SU-DHL-6 (cell line): ENCODE measurements at regions not wholly inside any gene's neighbourhood (a gene's known extent, or its start where the extent isn't known, plus 50 kb on each side); places are given as distances from the start of the nearest gene placed in this dataset.

Experiments
- H2AFZ ChIP-seq: fragments of 200-600 bp; sonication (generic); 2 replicates; pipeline ENCODE4 v1.6.1; 2014; ENCODE audit warnings: low read depth, mild to moderate bottlenecking, moderate library complexity, mixed read lengths, antibody characterized with exemption, low read length; ENCODE audit not compliant: severe bottlenecking
- H3F3A ChIP-seq: fragments of 200-600 bp; shearing (Covaris generic); 2 replicates; pipeline ENCODE4 v1.6.0; 2016; ENCODE audit warnings: antibody characterized with exemption, mild to moderate bottlenecking; ENCODE audit not compliant: insufficient read depth
- H3K27ac ChIP-seq: fragments of 200-600 bp; sonication (generic); 2 replicates; pipeline ENCODE4 v1.5.1; 2016; ENCODE audit warnings: low read depth, mild to moderate bottlenecking, low read length, moderate library complexity, mixed read lengths
- H3K27me3 ChIP-seq: fragments of 200-600 bp; sonication (generic), shearing (Covaris generic); 2 replicates; pipeline ENCODE4 v1.6.0; 2014; ENCODE audit warnings: mild to moderate bottlenecking, low read length
- H3K36me3 ChIP-seq: fragments of 200-600 bp; sonication (generic); 2 replicates; pipeline ENCODE4 v1.6.1; 2014; ENCODE audit warnings: mild to moderate bottlenecking, low read length, mixed read lengths
- H3K4me2 ChIP-seq: fragments of 300-600, 200-600 bp; shearing (Covaris generic), sonication (generic); 2 replicates; pipeline ENCODE4 v1.6.0; 2014; ENCODE audit warnings: low read length, low read depth, mild to moderate bottlenecking; ENCODE audit not compliant: poor library complexity, severe bottlenecking
- H3K4me3 ChIP-seq: fragments of 200-600 bp; sonication (generic); 2 replicates; pipeline ENCODE4 v1.5.1; 2014; ENCODE audit warnings: antibody characterized with exemption, low read length, mild to moderate bottlenecking, mixed read lengths; ENCODE audit not compliant: insufficient read depth, poor library complexity, severe bottlenecking
- H3K79me2 ChIP-seq: fragments of 200-600 bp; sonication (generic); 2 replicates; pipeline ENCODE4 v1.6.1; 2014; ENCODE audit warnings: mild to moderate bottlenecking, low read length, moderate library complexity; ENCODE audit not compliant: insufficient read depth
- H3K9ac ChIP-seq: fragments of 200-600 bp; sonication (generic); 2 replicates; pipeline ENCODE4 v1.7.0; 2014; ENCODE audit warnings: mild to moderate bottlenecking, low read length
- H3K9me2 ChIP-seq: fragments of 200-600 bp; sonication (generic); replicated peaks from 2 replicates; pipeline ENCODE4 v1.6.1; 2014; ENCODE audit warnings: low read length; ENCODE audit not compliant: insufficient read depth
- H3K9me3 ChIP-seq: fragments of 200-600 bp; sonication (generic); 2 replicates; pipeline ENCODE4 v1.6.1; 2014; ENCODE audit warnings: low read length, mixed read lengths; ENCODE audit not compliant: insufficient read depth
- H4K20me1 ChIP-seq: fragments of 200-600 bp; sonication (generic); 2 replicates; pipeline ENCODE4 v1.6.1; 2014; ENCODE audit warnings: low read depth, mild to moderate bottlenecking, antibody characterized with exemption, low read length, moderate library complexity, mixed read lengths
- EZH2phosphoT487 ChIP-seq: fragments of 200-600 bp; sonication (generic), shearing (Covaris generic); conservative IDR thresholded peaks from 2 replicates; pipeline ENCODE4 v1.6.1; 2018; ENCODE audit warnings: mild to moderate bottlenecking, antibody characterized with exemption, low read length, moderate library complexity, mixed read lengths
- TF ChIP-seq, protein P1 (sequence below): fragments of 200-600 bp; sonication (generic); IDR thresholded peaks from one replicate; pipeline ENCODE4 v1.5.1; 2017; ENCODE audit warnings: antibody characterized with exemption, mild to moderate bottlenecking, low read length, moderate library complexity; ENCODE audit not compliant: insufficient read depth, poor library complexity, severe bottlenecking

DNA sequence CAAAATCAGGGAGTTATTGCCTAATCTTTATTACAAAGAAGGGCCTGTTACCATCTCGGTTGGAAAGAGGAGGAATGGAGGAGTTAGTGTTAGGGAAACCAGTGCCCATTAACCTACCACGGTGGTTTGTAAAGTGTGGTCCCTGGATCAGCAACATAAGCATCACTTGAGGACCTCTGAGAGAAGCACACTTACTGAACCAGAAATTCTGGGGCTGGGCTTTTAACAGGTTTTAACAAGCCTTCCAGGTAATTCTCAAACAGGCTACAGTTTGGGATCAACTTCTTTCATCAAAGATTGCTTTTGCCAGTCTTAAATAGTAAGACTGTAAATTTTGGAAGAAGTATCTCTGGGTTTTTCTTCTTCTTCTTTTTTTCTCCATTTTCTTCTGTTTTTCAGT, 329.5 kb upstream of the JAG1 start:
- no peak overlapping the region for H3K4me2 ChIP-seq
- no peak for TF ChIP-seq EZH2phosphoT487
- TF ChIP-seq, protein P1, sequence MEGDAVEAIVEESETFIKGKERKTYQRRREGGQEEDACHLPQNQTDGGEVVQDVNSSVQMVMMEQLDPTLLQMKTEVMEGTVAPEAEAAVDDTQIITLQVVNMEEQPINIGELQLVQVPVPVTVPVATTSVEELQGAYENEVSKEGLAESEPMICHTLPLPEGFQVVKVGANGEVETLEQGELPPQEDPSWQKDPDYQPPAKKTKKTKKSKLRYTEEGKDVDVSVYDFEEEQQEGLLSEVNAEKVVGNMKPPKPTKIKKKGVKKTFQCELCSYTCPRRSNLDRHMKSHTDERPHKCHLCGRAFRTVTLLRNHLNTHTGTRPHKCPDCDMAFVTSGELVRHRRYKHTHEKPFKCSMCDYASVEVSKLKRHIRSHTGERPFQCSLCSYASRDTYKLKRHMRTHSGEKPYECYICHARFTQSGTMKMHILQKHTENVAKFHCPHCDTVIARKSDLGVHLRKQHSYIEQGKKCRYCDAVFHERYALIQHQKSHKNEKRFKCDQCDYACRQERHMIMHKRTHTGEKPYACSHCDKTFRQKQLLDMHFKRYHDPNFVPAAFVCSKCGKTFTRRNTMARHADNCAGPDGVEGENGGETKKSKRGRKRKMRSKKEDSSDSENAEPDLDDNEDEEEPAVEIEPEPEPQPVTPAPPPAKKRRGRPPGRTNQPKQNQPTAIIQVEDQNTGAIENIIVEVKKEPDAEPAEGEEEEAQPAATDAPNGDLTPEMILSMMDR, result no peak
- no peak overlapping the region for H3K4me3 ChIP-seq
- H3K9me2 ChIP-seq, result no peaks in the 10 kb centered on the region
- H3K27ac ChIP-seq, result no peak overlapping the region
- H3K36me3 ChIP-seq, result no peaks in the 10 kb centered on the region
- H3F3A ChIP-seq, result no peaks in the 10 kb centered on the region
- no peaks in the 10 kb centered on the region for H3K9me3 ChIP-seq
- H3K27me3 ChIP-seq, result no peaks in the 10 kb centered on the region
- H4K20me1 ChIP-seq, result no peaks in the 10 kb centered on the region
- H3K9ac ChIP-seq, result no peak overlapping the region
- no peak overlapping the region for H2AFZ ChIP-seq
- H3K79me2 ChIP-seq, result no peaks in the 10 kb centered on the region

DNA sequence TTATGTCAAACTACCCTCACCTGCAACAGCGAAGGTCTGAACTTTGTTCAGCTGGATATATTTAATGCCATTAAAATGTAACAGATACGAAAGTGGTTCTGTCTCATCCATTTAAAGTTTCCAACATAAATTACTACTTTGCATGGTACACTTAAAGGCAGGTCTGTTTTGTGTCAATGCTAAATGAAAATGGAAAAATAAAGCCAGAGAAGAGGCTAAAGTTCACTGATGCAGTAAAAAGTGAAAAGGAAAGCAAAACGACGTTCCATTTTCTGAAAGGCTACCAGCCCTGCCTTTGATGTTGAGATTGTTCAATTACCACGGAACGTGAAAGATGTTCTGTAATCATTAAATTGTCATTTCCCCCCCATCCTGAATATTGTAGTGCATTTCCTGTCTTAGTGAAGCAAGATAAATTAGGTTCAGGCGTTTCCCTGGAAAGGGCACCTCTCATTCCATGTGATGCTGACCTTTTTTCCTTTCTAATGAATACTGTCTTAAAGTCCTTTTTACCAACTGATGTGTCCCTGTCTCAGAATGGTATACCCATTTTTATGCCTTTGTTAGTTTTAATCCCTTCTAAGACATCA, 334.7 kb upstream of the JAG1 start:
- H3K79me2 ChIP-seq, result no peaks in the 10 kb centered on the region
- no peak overlapping the region for H3K4me2 ChIP-seq
- no peaks in the 10 kb centered on the region for H3K27me3 ChIP-seq
- no peak for TF ChIP-seq EZH2phosphoT487
- TF ChIP-seq, protein P1, result no peak
- no peak overlapping the region for H3K27ac ChIP-seq
- no peak overlapping the region for H2AFZ ChIP-seq
- no peaks in the 10 kb centered on the region for H3K9me3 ChIP-seq
- no peaks in the 10 kb centered on the region for H4K20me1 ChIP-seq
- H3K36me3 ChIP-seq, result no peaks in the 10 kb centered on the region
- H3K9me2 ChIP-seq, result no peaks in the 10 kb centered on the region
- no peak overlapping the region for H3K9ac ChIP-seq
- no peak overlapping the region for H3K4me3 ChIP-seq
- H3F3A ChIP-seq, result no peaks in the 10 kb centered on the region

- H3F3A ChIP-seq, result no peaks in the 10 kb centered on the region
- no peaks in the 10 kb centered on the region for H3K27me3 ChIP-seq
- no peaks in the 10 kb centered on the region for H3K9me3 ChIP-seq
- H2AFZ ChIP-seq, result no peak overlapping the region
- H3K4me2 ChIP-seq, result no peak overlapping the region
- no peaks in the 10 kb centered on the region for H3K79me2 ChIP-seq
- H3K9me2 ChIP-seq, result no peaks in the 10 kb centered on the region
- TF ChIP-seq EZH2phosphoT487, result no peak
- TF ChIP-seq, protein P1, result no peak
- H4K20me1 ChIP-seq, result no peaks in the 10 kb centered on the region
- H3K27ac ChIP-seq, result no peak overlapping the region
- H3K4me3 ChIP-seq, result no peak overlapping the region
- H3K9ac ChIP-seq, result no peak overlapping the region
- H3K36me3 ChIP-seq, result no peaks in the 10 kb centered on the region
These were observed 337.9 kb upstream of the JAG1 start for GRCh38 chr20:11011653-11012052.
